KMS-11 (cell line): ENCODE measurements at regions not wholly inside any gene's neighbourhood (a gene's known extent, or its start where the extent isn't known, plus 50 kb on each side); places are given as distances from the start of the nearest gene placed in this dataset.

ENCODE experiments used
- H2AFZ ChIP-seq: fragments of 200-600 bp; sonication (generic); 2 replicates; pipeline ENCODE4 v1.6.1; 2016; ENCODE audit warnings: antibody characterized with exemption, mixed run types, low read depth
- H3K27ac ChIP-seq: fragments of 200-600 bp; sonication (generic); 2 replicates; pipeline ENCODE4 v1.6.1; 2016; ENCODE audit warnings: mild to moderate bottlenecking, mixed run types
- H3K27me3 ChIP-seq: fragments of 200-600 bp; sonication (generic); 2 replicates; pipeline ENCODE4 v1.6.1; 2017; ENCODE audit warnings: mild to moderate bottlenecking, low read depth, mixed run types, moderate library complexity; ENCODE audit not compliant: insufficient read depth
- H3K36me3 ChIP-seq: fragments of 200-600 bp; sonication (generic); 2 replicates; pipeline ENCODE4 v1.6.1; 2017; ENCODE audit warnings: mild to moderate bottlenecking, mixed run types; ENCODE audit not compliant: insufficient read depth
- H3K4me1 ChIP-seq: fragments of 200-600 bp; sonication (generic); 2 replicates; pipeline ENCODE4 v1.6.1; 2016; ENCODE audit warnings: mild to moderate bottlenecking, low read depth, mixed run types; ENCODE audit not compliant: poor library complexity, severe bottlenecking
- H3K4me2 ChIP-seq: fragments of 200-600 bp; sonication (generic); 2 replicates; pipeline ENCODE4 v1.7.0; 2016; ENCODE audit warnings: mild to moderate bottlenecking, mixed run types
- H3K4me3 ChIP-seq: fragments of 200-600 bp; sonication (generic); IDR thresholded peaks from 2 replicates; pipeline ENCODE4 v1.6.1; 2017; ENCODE audit warnings: low read depth, low read length, mixed read lengths; ENCODE audit not compliant: insufficient read depth
- H3K79me2 ChIP-seq: fragments of 200-600 bp; sonication (generic); 2 replicates; pipeline ENCODE4 v1.6.1; 2016; ENCODE audit warnings: low read depth, mixed run types; ENCODE audit not compliant: insufficient read depth
- H3K9ac ChIP-seq: fragments of 200-600 bp; sonication (generic); 2 replicates; pipeline ENCODE4 v1.6.1; 2016; ENCODE audit warnings: mild to moderate bottlenecking, mixed run types
- H4K20me1 ChIP-seq: fragments of 200-600 bp; sonication (generic); 2 replicates; pipeline ENCODE4 v1.6.1; 2016; ENCODE audit warnings: mild to moderate bottlenecking, mixed run types; ENCODE audit not compliant: insufficient read depth
- TF ChIP-seq, protein P1 (sequence below): fragments of 200-600 bp; sonication (generic); conservative IDR thresholded peaks from 2 replicates; pipeline ENCODE4 v1.6.1; 2017; ENCODE audit warnings: low read depth, mild to moderate bottlenecking, antibody characterized with exemption, low read length, moderate library complexity, mixed read lengths

DNA sequence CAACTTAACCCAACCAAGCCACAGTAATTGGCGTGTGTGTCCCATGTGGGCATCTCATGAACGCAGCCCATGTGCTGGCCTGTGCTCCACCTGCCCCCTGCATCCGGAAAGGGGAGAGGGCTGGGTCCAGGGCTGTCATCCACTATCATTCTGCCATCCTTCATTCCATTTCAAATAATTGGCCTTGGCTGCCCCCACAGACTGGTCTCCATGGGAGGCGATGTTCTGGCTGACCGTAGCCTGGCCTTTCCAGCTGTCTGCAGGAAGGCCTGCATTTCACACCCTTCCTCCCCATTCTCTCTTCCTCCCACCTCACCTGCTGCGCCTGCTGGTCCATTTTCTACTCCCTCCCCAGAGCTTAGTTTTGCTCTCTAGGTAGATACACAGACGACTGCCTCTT is 442.8 kb downstream of the COG6 start:
- Histone ChIP-seq H2AFZ (no peak overlapping the region), H3K4me3 (no peak overlapping the region), H4K20me1 (no peaks in the 10 kb centered on the region), H3K27me3 (no peaks in the 10 kb centered on the region), H3K4me2 (no peak overlapping the region), H3K9ac (no peak overlapping the region), H3K36me3 (no peaks in the 10 kb centered on the region), H3K79me2 (no peaks in the 10 kb centered on the region), H3K4me1 (no peaks in the 10 kb centered on the region), H3K27ac (no peak overlapping the region)
- TF ChIP-seq, protein P1, sequence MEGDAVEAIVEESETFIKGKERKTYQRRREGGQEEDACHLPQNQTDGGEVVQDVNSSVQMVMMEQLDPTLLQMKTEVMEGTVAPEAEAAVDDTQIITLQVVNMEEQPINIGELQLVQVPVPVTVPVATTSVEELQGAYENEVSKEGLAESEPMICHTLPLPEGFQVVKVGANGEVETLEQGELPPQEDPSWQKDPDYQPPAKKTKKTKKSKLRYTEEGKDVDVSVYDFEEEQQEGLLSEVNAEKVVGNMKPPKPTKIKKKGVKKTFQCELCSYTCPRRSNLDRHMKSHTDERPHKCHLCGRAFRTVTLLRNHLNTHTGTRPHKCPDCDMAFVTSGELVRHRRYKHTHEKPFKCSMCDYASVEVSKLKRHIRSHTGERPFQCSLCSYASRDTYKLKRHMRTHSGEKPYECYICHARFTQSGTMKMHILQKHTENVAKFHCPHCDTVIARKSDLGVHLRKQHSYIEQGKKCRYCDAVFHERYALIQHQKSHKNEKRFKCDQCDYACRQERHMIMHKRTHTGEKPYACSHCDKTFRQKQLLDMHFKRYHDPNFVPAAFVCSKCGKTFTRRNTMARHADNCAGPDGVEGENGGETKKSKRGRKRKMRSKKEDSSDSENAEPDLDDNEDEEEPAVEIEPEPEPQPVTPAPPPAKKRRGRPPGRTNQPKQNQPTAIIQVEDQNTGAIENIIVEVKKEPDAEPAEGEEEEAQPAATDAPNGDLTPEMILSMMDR, result no peak

- no peak overlapping the region for H3K4me2 ChIP-seq
- H3K4me1 ChIP-seq, result no peaks in the 10 kb centered on the region
- H3K36me3 ChIP-seq, result no peaks in the 10 kb centered on the region
- no peak overlapping the region for H3K4me3 ChIP-seq
- no peaks in the 10 kb centered on the region for H3K79me2 ChIP-seq
- no peak overlapping the region for H3K9ac ChIP-seq
- TF ChIP-seq, protein P1, result no peak
- H3K27me3 ChIP-seq, result no peaks in the 10 kb centered on the region
- H4K20me1 ChIP-seq, result no peaks in the 10 kb centered on the region
- H3K27ac ChIP-seq, result no peak overlapping the region
- no peak overlapping the region for H2AFZ ChIP-seq
Measured at GRCh38 chr13:40101708-40102359, 446.4 kb downstream of the COG6 start.

DNA sequence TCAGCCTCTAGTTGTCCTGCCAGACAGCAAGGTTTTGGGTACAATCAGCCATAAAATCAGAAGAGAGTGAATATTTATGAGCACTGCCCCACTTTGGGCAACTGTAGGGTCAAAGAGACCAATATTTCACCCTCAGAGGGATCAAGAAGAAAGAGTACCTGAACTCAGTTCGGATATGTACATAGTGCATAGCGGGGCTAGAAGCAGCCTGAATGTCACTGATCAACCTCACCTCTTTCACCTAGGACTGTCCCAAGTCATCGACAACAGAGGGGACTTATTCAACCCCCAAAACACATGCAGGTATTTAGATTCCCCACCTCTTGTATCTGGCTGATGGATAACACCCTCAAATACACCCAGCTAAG is 446.9 kb downstream of the COG6 start:
- no peak overlapping the region for H2AFZ ChIP-seq
- H3K79me2 ChIP-seq, result no peaks in the 10 kb centered on the region
- H3K4me1 ChIP-seq, result no peaks in the 10 kb centered on the region
- H3K4me2 ChIP-seq, result no peak overlapping the region
- H3K27me3 ChIP-seq, result no peaks in the 10 kb centered on the region
- no peak overlapping the region for H3K4me3 ChIP-seq
- no peak overlapping the region for H3K27ac ChIP-seq
- H4K20me1 ChIP-seq, result no peaks in the 10 kb centered on the region
- no peak overlapping the region for H3K9ac ChIP-seq
- no peaks in the 10 kb centered on the region for H3K36me3 ChIP-seq
- TF ChIP-seq, protein P1, result no peak

- no peak overlapping the region for H3K27ac ChIP-seq
- no peaks in the 10 kb centered on the region for H3K4me1 ChIP-seq
- H3K36me3 ChIP-seq, result no peaks in the 10 kb centered on the region
- no peaks in the 10 kb centered on the region for H4K20me1 ChIP-seq
- no peaks in the 10 kb centered on the region for H3K79me2 ChIP-seq
- H3K9ac ChIP-seq, result no peak overlapping the region
- H2AFZ ChIP-seq, result no peak overlapping the region
- no peak overlapping the region for H3K4me3 ChIP-seq
- no peaks in the 10 kb centered on the region for H3K27me3 ChIP-seq
- no peak overlapping the region for H3K4me2 ChIP-seq
- TF ChIP-seq, protein P1, result no peak
Measured at GRCh38 chr13:40102854-40103253, 447.4 kb downstream of the COG6 start.
